ENCODE measurements at regions not wholly inside any gene's neighbourhood (a gene's known extent, or its start where the extent isn't known, plus 50 kb on each side); places are given as distances from the start of the nearest gene placed in this dataset.

DNA sequence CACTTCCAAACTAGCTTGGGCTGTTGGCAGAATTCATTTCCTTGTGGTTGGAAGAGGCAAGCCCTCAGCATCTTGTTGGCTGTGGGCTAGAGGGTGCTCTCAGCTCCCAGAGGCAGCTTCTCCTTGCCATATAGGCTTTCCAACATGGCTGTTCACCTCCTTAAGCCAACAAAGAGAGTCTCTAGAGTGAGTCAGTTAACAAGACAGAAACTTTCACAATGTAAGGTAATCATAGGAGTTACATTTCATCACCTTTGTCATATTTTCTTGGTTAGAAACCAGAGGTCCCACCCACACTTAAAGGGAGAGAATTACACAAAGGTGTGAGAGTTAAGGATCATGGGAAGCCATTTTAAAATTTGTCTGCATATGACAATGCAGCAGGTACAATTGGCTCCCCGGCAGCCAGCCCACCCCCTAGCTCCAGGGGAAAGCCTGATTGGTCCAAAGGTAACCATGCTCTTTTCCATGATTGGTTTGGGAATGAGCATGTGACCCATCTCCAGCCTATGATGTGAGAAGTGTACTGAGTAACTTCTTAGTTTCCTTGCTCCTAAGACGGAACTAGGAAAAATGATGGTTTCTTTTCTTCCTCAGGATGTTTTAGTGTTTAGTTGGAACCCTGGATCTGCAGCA, 109.8 kb upstream of the MSX2 start:
- H3K4me1 ChIP-seq (ENCODE audit: control insufficient read depth, extremely low read depth, insufficient read depth, low read length): no peaks in the 10 kb centered on the region
- CTCF ChIA-PET: no interaction called here
- no peaks in the 10 kb centered on the region for H4K20me1 ChIP-seq (replicated peaks; ENCODE audit: control insufficient read depth, extremely low read depth, insufficient read depth, low read length)
- peaks cover 8% of the 10 kb centered on the region for H3K9me3 ChIP-seq (replicated peaks; ENCODE audit: control insufficient read depth, insufficient read depth, low read length)
- no peaks in the 10 kb centered on the region for H3K27me3 ChIP-seq (ENCODE audit: control insufficient read depth in 2 of 2, insufficient read depth in 2 of 2, low read length in 2 of 2)
- H3K79me2 ChIP-seq (ENCODE audit: control insufficient read depth, insufficient read depth, low read length): no peaks in the 10 kb centered on the region
- POLR2A ChIA-PET: no interaction called here
- FAIRE-seq (no peak), DNase-seq (ENCODE audit: low read depth, low spot score) (no peak)
- no peak overlapping the region for H3K9ac ChIP-seq (replicated peaks; ENCODE audit: extremely low read depth, insufficient read depth, low read length)
- no TSS peak for BruUV-seq (replicated peaks)
- no peaks in the 10 kb centered on the region for H3K9me1 ChIP-seq (replicated peaks; ENCODE audit: control insufficient read depth, extremely low read depth, insufficient read depth, low read length)
- H3K27ac ChIP-seq (ENCODE audit: insufficient read depth, low read depth, low read length): no peak overlapping the region
- dilution Hi-C loops (cut with MboI; ENCODE audit: extremely low pct_ligation_motif_present, low sequenced_read_pairs): no loop called here
- H2AFZ ChIP-seq (ENCODE audit: low read depth, low read length): no peak overlapping the region
- intact Hi-C loops (cut with micrococcal nuclease): no loop called here
- TF ChIP-seq EZH2 (IDR thresholded peaks at IDR 0.05; ENCODE audit: borderline replicate concordance, low read depth, low read length, severe bottlenecking): no peak
- no peak for TF ChIP-seq MYC (IDR thresholded peaks at IDR 0.05; ENCODE audit: low read depth, low read length)
- no peaks in the 10 kb centered on the region for H3K36me3 ChIP-seq (ENCODE audit: control insufficient read depth in 2 of 2, extremely low read depth in 1 of 2, insufficient read depth in 2 of 2, low read length in 2 of 2)
- H3K4me3 ChIP-seq (replicated peaks in 1 of 3; ENCODE audit: insufficient read depth in 1 of 3, low read depth in 1 of 3, low read length in 3 of 3): no peak overlapping the region
- H3K4me2 ChIP-seq (ENCODE audit: insufficient read depth, low read length): no peak overlapping the region

- no peak for DNase-seq (ENCODE audit: low read depth, low spot score)
- no peak for FAIRE-seq
- Histone ChIP-seq H3K27me3 (ENCODE audit: control insufficient read depth in 2 of 2, insufficient read depth in 2 of 2, low read length in 2 of 2) (no peaks in the 10 kb centered on the region), H3K9me3 (replicated peaks; ENCODE audit: control insufficient read depth, insufficient read depth, low read length) (peaks cover 3% of the 10 kb centered on the region), H3K9me1 (replicated peaks; ENCODE audit: control insufficient read depth, extremely low read depth, insufficient read depth, low read length) (no peaks in the 10 kb centered on the region), H4K20me1 (replicated peaks; ENCODE audit: control insufficient read depth, extremely low read depth, insufficient read depth, low read length) (no peaks in the 10 kb centered on the region), H3K4me2 (ENCODE audit: insufficient read depth, low read length) (no peak overlapping the region), H3K4me1 (ENCODE audit: control insufficient read depth, extremely low read depth, insufficient read depth, low read length) (no peaks in the 10 kb centered on the region), H3K4me3 (replicated peaks in 1 of 3; ENCODE audit: insufficient read depth in 1 of 3, low read depth in 1 of 3, low read length in 3 of 3) (no peak overlapping the region), H2AFZ (ENCODE audit: low read depth, low read length) (no peak overlapping the region), H3K9ac (replicated peaks; ENCODE audit: extremely low read depth, insufficient read depth, low read length) (no peak overlapping the region), H3K36me3 (ENCODE audit: control insufficient read depth in 2 of 2, extremely low read depth in 1 of 2, insufficient read depth in 2 of 2, low read length in 2 of 2) (no peaks in the 10 kb centered on the region), H3K79me2 (ENCODE audit: control insufficient read depth, insufficient read depth, low read length) (no peaks in the 10 kb centered on the region), H3K27ac (ENCODE audit: insufficient read depth, low read depth, low read length) (no peak overlapping the region)
- CTCF ChIA-PET: no interaction called here
- TF ChIP-seq FOS (IDR thresholded peaks at IDR 0.05; ENCODE audit: borderline replicate concordance, insufficient read depth, low read length): no peak
- TF ChIP-seq MYC (IDR thresholded peaks at IDR 0.05; ENCODE audit: low read depth, low read length): no peak
- no peak for TF ChIP-seq EZH2 (IDR thresholded peaks at IDR 0.05; ENCODE audit: borderline replicate concordance, low read depth, low read length, severe bottlenecking)
- POLR2A ChIA-PET: no interaction called here
- dilution Hi-C loops (cut with MboI; ENCODE audit: extremely low pct_ligation_motif_present, low sequenced_read_pairs): no loop called here
- intact Hi-C loops (cut with micrococcal nuclease): no loop called here
- no TSS peak for BruUV-seq (replicated peaks)
Measured at GRCh38 chr5:174616036-174616435, 108.3 kb upstream of the MSX2 start.
